HTR-8/SVneo (cell line): ENCODE measurements at regions not wholly inside any gene's neighbourhood (a gene's known extent, or its start where the extent isn't known, plus 50 kb on each side); places are given as distances from the start of the nearest gene placed in this dataset.
A peak's percentile ranks its signal among the peaks of the same experiment; 100 is the strongest.

Experiments used
- DNase-seq: peaks from one replicate; pipeline ENCODE4 v3.0.0; 2011; ENCODE audit warnings: low spot score, mixed read lengths; ENCODE audit not compliant: insufficient read length
- FAIRE-seq: peaks from 2 replicates; lab custom pipeline; 2011; peaks lifted over from hg19 to GRCh38; lab: Jason Lieb, UNC

DNA sequence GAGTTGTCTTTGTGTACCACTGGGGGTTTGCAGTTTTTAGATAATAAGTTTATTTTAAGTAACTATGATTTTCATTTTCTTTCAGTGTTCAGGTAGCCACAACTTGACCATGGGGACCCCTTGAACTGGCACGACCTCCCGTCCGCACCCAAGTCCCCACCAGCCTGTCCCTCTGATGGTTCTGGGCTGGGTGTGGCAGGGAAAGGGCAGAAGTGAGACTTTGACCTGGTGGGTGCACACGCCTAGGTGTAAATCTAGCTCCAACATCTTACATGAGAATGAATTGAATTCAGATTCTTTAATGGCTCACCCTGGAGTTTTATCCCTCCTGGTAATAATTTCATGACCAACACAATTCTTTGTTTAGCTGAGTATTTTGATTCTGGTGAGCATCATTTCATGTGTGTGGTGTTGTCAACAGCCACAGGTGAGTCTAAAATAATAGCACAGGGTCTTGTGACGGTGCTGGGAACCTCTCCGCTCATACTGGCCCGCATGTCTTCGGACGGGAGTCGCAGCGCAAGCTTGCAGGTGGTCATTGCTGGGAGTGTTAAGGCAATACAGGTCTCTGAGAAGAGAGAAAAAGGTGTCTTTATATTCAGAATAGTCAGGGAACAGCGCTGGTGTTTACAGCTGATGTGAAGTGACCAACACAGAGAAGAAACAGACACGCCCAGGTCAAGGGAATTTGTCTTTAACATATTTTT, 50.8 kb upstream of the POFUT2 start:
- FAIRE-seq = no peak

DNA sequence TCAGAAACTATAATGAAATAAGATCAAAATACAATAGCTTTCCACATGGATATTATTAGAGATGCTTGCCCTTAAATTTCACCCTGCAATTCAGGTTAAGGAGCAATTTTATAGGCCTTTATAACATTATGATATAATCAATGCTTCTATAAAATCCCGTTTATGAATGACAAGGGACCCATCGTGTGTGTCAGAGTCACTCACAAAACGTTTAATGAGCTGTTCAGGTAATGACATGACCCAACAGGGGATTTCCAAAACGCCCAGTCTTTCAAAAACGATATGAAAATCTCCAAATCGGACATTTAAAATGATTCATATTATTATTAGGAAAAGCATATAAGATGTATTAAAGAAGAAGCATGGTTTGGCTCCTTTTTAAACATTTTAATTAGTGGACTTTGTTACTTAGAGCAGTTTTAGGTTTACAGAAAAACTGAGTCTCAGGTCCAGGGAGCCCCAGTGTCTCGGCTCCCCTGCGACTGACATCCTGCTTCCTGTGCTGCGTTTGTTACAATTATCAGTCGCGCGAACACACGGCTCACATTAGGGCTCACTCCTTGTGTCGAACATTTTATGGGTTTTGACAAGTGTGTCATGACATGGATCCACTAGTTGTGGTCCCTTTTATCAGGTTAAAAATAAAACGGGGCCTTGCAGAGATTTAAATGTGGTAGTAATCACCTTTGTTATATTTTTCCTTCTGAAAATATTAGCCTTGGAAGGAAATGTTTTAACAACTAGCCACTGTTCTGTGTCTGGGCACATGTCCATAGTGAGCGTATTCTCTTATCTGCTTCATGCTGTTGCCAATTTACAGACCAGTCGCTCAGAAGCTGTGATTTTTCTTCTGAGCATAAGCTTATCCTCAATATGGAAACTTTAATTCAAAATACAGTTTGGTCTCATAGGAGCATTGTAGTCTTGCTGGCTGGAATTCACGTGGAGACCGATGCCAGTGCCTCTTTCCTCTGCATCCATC, 52.0 kb upstream of the POFUT2 start:
- no peak for DNase-seq
- FAIRE-seq = no peak

More for the DNA sequence above, 50.8 kb upstream of the POFUT2 start:
- DNase-seq = no peak

DNA sequence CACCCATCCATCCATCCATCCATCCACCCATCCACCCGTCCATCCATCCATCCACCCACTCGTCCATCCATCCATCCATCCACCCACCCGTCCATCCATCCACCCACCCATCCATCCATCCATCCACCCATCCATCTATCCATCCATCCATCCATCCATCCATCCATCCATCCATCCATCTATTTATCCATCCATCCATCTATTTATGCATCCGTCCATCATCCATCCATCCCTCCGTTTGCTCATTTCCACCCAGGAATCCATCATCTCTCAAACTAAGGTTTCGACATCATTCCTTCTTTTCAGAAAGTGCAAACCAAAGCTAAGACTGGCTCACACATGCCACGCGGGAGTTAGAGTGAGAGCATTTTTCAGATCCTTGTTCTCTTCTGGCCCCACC, 52.8 kb upstream of the POFUT2 start:
- DNase-seq = no peak
- FAIRE-seq = peak; percentile 94

DNA sequence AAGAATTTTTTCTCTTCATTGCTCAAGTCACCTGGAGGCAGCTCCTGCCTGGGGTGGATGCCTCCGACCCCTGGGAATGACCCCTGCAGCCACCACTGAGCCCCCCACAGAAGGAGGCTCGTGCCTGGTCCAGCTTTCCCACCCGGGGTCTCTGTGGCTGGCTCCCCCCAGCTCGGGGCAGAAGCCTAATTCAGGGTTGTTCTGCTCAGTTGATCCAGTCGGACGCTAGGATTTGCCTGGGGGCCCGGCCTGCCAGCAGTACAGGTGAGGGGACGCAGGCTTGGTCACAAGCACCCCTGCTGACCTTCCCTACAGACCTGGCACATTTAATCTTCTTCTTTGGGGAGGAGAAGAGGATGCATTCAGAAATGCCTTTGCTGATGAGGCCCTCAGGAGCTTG, 53.6 kb upstream of the POFUT2 start:
- FAIRE-seq = no peak
- no peak for DNase-seq

DNA sequence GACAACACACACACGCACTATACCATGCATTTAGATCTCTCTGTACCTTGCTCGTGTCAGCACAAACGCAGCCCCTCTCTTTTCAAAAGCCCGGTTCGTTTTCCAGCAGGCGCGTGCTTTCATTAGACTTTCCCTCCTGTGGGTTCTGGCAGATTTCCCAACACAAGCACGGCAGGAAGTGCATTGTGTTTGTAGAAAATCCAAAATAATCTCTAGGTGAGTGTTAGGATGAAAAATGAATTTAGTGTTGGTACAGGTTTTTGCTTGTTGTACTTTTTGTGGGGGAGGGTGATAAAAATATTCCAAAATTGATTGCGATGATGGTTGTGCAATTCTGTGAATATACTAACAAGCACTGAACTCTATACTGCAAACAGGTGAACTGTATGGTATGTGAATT, 54.1 kb upstream of the POFUT2 start:
- DNase-seq (no peak), FAIRE-seq (no peak)

DNA sequence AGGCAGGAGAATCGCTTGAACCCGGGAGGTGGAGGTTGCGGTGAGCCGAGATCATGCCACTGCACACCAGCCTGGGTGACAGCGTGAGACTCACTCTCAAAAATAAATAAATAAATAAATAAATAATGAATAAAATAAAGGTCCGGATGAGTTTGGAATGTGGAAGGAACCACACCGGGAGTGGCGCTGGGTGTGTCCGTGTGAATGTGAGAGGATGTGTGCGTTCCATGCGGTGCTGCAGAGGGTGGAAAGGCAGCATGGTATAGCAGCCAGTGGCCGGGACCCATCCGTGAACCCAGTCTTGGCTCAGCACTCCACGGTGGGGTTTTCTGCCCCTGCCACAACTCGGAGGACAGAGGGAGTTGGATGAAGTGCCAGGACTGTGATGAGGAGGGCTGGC, 56.2 kb upstream of the POFUT2 start:
- DNase-seq = no peak
- no peak for FAIRE-seq

DNA sequence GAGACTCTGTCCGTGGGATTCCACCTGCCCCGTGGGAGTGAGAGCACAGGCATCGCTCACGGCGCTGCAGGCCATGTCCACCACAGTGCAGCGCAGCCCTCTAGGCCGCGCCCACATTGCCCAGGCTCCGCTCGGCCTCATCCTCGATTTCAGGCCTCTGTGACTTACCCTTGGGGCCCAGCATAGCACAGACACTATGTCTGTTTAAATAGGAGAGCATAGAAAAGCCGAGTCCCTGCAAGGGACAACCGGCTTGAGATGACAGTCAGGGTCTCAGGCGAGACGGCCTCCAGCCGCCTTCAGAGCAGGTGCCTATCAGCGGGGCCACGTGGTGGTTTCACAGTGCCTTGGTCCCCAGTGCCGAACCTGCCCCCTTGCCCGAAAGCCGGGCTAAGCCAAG, 56.9 kb upstream of the POFUT2 start:
- DNase-seq (no peak), FAIRE-seq (no peak)

DNA sequence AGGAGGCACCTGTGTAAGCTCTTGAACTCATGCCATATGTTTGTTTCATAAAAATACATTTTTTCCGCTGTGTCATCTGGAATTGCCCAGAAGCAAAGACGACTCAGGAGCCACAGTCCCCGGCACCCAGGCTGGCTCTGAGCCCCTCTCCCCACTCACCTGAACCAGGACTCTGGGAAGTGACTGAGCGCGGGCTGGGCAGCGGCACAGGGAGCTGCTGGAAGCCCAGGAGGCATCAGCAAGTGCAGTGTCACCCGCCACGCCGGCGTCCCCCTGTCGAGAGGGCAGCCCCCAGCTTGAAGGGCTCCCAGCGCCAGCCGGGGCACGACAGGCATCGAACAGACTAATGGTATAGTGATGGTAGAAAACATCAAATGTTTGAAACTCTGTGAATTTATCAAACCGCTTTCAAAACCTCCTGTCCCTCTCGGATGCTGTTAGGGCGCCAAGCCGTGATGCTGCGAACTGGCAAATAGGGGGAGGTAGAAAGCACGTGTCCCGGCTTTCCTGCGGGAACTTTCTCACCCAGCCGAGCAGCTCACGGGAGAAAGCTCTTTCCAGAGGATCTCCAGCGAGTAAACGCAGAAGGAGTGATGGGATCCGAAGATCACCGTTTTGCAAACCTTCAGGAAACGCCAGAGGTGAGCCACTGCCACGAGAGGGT, 57.8 kb upstream of the COL18A1 start:
- FAIRE-seq = no peak
- DNase-seq = no peak

DNA sequence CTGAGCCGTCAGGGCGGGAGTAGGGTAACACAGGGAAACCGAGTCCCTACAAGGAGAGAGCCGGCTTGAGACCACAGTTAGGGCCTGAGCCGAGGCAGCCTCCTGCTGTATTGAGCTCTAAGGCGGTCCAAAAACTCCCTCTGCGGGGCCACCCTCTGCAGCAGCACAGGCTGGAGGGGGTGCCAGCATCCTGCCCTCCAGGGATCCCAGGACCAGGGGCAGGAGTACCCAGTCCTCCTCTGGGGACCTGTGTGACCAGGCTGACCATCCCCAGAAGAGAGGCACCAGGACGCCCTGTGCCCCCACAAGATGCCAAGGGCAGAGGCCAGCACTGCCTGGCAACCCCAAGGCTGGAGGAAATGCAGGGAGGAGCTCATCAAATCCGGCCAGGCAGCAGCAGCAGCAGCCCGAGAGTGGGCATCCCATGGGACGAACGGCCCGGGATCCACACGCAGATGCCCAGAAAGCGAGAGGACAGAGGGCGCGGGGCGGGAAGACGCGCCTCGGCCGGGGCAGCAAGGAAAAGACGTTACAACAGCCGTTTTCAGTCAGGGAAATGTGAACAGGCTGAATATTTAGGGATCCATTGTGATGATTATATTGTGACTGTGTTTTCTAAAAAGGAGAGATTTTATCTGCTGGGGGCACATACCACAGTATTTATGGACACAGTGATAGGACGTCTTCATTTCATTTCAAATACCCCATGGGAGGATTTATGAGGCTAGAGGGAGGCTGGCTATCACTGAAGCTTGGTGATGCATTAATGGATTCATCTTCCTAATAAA, 57.1 kb upstream of the COL18A1 start:
- FAIRE-seq (no peak), DNase-seq (no peak)

DNA sequence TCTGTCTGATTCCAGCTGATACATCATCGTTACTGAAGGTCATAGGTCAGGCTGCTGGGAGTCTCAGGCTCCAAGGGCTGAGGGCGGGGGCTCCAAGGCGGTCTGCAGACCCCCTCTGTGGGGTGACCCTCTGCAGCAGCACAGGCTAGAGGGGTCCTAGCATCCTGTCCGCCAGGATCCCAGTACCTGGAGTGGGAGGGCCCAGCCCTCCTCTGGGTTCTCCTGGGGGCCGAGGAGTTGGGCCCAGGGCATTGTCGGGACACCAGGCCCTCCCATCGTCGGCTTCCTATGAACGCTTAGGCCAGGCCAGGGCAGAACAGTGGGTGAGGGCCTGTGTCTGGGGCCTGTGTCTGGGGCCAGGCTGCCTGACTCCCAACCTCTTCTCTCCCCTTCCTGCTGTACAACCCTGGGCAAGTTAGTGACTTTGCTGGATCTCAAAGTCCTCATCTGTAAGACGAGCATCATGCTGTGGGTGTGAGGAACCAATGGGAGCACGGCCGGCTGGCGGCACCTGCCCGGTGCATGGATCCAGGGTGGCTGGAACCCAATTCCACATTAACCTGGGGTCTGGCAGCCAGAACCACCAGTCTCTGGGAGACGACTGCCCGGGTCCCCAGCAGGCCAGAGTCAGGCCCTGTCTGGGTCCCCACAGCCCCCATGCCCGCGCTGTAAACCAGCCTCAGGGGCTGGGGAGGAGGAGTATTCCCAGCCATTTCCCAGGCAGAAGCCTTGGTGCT, 56.2 kb upstream of the COL18A1 start:
- no peak for FAIRE-seq
- no peak for DNase-seq

DNA sequence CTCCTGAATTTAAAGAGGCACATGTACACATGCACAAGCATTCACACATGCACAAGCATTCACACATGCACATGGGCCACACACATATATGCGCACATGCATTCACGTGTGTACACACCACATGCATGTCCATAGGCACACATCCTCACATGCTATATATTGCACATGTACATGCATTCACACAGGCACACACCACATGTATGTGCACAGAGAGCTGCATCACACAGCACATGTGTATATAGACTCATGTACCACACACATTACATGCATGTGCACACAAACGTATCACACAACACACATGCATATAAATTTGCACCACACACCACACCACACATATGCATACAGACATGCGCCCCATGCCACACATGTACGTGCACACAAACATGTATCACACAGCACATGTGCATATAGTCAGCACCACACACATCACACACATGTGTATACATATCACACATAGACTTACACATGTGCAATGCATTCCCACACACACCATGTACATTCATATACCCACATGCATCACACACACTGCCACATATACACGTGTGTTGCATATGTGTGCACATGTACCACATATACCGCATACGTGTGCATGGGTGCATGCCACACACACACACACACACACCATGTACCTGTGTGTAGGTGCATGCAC, 54.6 kb upstream of the COL18A1 start:
- FAIRE-seq = peak; percentile 94

DNA sequence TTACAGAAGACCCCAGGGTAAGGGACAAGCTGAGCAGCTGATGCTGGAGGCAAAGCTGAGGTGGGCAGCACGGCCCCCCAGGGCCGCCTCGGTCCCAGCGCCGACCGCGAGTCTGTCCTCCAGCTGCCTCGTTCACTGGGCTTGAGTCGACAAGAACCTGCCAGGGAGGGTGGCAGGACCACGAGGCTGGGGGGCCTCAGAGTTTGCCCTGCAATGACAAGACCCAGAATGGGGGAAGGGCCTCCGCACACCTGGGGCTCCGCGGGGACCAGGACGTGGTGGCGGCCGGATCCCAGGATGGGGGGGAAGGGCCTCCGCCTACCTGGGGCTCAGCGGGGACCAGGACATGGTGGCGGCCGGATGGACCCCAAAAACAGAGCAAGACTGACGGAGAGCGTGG, 53.9 kb upstream of the COL18A1 start:
- no peak for DNase-seq
- no peak for FAIRE-seq

More for the DNA sequence above, 54.6 kb upstream of the COL18A1 start:
- DNase-seq = no peak

DNA sequence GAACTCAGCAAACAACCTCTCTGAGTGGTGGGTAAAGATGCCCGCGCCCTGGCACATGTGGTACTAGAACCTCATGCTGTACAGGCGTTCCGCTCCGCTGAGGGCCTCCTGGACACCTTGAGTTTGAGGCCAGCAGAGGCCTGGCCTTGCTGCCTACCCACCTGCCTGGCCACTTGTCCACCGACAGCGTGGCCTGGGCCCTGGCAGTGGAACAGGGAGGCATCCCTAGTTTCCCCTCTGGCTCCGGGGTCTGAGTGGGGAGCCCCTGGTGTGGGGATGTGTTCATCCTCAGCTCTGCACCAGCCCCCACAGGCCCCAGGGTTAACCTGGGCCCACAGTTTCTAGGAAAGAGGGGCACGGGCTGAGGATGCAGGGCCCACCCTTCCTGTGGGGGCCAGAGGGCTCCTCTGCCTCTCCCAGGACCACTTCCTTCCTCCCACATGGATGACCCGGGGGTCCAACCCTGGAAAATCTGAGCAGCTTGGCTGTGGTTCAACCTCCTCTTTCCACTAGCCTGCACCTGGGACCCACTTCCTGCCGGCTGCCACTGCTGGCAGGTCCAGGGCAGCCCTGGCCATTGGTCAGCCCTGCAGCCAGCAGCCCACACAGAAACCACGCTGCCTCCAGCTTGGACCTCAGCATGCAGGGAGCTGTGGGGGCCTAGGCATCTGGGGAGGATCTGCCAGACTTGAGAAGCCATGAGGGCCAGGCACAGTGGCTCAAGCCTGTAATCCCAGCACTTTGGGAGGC, 53.3 kb upstream of the COL18A1 start:
- DNase-seq (no peak), FAIRE-seq (no peak)

DNA sequence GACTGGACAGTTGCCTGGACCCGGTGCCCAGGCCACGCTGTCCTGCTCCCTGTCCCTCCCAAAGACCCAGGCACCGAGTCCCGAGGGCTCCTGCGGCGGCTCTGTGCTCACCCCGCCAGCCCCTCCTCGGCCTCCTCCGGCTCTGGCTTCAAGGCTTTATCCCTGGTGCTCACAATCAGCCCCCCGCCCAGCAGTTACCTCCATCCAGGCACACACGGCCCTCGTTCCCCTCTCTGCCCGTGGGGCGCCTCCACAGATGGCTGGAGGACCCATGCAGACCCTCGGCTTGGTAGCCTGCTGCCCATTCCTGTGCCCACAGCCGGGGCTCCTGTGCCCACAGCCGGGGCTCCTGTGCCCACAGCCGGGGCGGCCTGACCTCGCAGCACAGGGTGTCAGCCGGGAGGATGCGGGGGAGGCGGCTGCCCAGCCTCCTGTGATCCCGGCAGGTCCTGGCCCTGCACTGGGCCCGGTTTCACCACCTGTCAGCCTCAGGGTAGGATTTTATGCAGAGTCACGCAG, 52.3 kb upstream of the COL18A1 start:
- DNase-seq (no peak), FAIRE-seq (no peak)

DNA sequence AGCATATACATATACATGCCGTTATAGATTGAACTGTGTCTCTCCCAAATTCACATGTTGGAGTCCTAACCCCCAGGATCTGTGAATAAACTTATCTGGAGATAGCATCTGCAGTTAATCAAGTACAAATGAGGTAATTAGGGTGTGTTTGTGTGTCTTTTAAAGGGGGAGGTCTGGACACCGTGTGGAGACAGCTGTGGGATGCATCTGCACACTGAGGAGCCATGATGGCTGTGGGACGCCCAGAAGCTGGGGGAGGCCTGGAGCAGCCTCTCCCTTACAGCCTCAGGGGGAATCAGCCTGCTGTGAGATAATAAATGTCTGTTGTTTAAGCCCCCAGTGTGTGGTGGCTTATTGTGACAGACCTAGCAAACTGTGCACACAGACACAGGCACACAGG, 51.8 kb upstream of the COL18A1 start:
- FAIRE-seq (no peak), DNase-seq (no peak)

DNA sequence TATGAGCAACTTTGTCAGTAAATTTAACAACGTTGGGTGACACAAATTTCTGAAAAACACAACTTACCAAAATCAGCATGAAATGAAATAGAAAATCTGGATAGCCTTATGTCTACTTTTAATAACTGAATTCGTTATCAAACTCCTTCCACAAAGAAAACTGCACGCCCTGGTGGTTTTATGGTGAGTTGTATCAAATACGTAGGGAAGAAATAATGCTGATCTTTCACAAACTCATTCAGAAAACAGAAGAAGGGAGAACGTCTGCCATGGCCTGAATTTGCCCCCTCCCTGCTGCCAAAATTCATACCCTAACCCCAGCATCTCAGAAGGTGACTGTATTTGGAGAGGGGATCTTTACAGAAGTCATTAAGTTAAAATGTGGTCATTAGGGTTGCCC, 50.0 kb upstream of the COL18A1 start:
- no peak for FAIRE-seq
- no peak for DNase-seq
